ENCODE measurements at regions not wholly inside any gene's neighbourhood (a gene's known extent, or its start where the extent isn't known, plus 50 kb on each side); places are given as distances from the start of the nearest gene placed in this dataset.

GRCh38 chr1:55988963-55989452 is 590.4 kb downstream of the PLPP3 start:
- TF ChIP-seq, protein P1, sequence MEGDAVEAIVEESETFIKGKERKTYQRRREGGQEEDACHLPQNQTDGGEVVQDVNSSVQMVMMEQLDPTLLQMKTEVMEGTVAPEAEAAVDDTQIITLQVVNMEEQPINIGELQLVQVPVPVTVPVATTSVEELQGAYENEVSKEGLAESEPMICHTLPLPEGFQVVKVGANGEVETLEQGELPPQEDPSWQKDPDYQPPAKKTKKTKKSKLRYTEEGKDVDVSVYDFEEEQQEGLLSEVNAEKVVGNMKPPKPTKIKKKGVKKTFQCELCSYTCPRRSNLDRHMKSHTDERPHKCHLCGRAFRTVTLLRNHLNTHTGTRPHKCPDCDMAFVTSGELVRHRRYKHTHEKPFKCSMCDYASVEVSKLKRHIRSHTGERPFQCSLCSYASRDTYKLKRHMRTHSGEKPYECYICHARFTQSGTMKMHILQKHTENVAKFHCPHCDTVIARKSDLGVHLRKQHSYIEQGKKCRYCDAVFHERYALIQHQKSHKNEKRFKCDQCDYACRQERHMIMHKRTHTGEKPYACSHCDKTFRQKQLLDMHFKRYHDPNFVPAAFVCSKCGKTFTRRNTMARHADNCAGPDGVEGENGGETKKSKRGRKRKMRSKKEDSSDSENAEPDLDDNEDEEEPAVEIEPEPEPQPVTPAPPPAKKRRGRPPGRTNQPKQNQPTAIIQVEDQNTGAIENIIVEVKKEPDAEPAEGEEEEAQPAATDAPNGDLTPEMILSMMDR (IDR thresholded peaks at IDR 0.05; ENCODE audit: insufficient read depth, low read length, missing control alignments): no peak
- ChIA-PET CTCF (no interaction called here), POLR2A (no interaction called here)
- DNase-seq (ENCODE audit: low read depth, low spot score): no peak
- no peak overlapping the region for H3K4me3 ChIP-seq (ENCODE audit: low read depth, low read length)

GRCh38 chr1:55987491-55988249 is 591.7 kb downstream of the PLPP3 start:
- CTCF ChIA-PET: interaction anchor here (1.4 to 1.6 kb wide), 2 partner anchors 587 to 612 kb away, joined by 3 to 5 read pairs; no protein-coding TSS in a partner anchor
- POLR2A ChIA-PET: interaction anchor here (0.8 kb wide), 1 partner anchor 592 kb away, joined by 4 read pairs; no protein-coding TSS in a partner anchor
- TF ChIP-seq, protein P1 (IDR thresholded peaks at IDR 0.05; ENCODE audit: insufficient read depth, low read length, missing control alignments): no peak
- DNase-seq (ENCODE audit: low read depth, low spot score): no peak
- H3K4me3 ChIP-seq (ENCODE audit: low read depth, low read length): no peak overlapping the region

DNA sequence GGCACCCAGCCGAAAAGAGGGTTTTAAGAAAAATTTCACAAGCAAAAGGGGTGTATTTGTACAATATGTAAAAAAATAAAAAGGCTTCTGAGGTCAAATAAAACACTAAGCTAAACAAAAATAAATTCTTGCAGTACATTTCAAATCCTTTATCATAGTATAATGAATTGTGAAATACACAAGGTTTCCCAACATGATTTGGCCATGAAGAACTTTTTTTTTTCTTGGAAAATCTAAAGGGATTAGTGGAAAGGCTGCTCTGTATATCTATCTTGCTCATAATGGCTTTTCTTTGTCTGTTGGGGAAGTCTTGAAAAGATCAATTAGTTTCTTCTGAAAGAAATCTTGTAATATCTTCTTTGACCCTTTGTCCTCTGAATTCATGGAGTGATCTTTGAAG is 593.4 kb downstream of the PLPP3 start:
- TF ChIP-seq, protein P1 (IDR thresholded peaks at IDR 0.05; ENCODE audit: insufficient read depth, low read length, missing control alignments): no peak
- POLR2A ChIA-PET: no interaction called here
- no peak overlapping the region for H3K4me3 ChIP-seq (ENCODE audit: low read depth, low read length)
- DNase-seq (ENCODE audit: low read depth, low spot score): no peak
- CTCF ChIA-PET: interaction anchor here (0.7 kb wide), 1 partner anchor 1353 kb away, joined by 3 read pairs; no protein-coding TSS in a partner anchor

DNA sequence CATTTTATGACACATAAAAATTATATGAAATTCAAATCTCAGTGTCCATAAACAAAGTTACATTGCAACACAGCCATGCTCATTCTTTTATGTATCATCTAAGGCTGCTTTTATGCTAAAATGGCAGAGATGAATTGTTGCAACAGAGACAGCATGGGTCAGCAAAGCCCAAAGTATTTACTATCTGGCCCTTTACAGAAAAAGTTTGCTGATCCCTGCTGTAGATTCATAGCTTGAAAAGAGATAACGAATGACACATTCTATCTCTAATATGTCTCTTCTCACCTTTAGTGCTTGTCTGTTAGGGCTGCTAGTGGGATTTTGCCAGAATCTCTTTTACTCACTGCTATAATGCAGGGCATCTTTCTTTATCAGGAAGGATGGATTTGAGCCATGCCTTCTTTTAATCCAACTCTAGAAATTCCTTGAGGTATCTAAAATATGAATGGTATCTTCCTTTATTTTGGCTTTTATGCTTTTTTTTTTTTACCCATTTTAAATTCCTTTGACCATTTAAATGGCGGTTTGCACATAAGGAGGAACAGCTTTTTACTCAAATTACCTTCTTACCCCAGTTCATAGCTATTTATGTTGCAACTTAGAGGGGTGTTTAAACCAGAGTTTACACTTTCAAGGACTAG is 598.2 kb downstream of the PLPP3 start:
- POLR2A ChIA-PET: no interaction called here
- CTCF ChIA-PET: interaction anchor here (0.9 kb wide), 1 partner anchor 10 kb away, joined by 3 read pairs; no protein-coding TSS in a partner anchor

GRCh38 chr1:55980582-55980981 is 598.8 kb downstream of the PLPP3 start:
- ChIA-PET CTCF (interaction anchor here (0.9 kb wide), 1 partner anchor 11 kb away, joined by 3 read pairs; no protein-coding TSS in a partner anchor), POLR2A (no interaction called here)
- no peak for DNase-seq (ENCODE audit: low read depth, low spot score)
- TF ChIP-seq, protein P1 (IDR thresholded peaks at IDR 0.05; ENCODE audit: insufficient read depth, low read length, missing control alignments): no peak
- H3K4me3 ChIP-seq (ENCODE audit: low read depth, low read length): no peak overlapping the region

More for the DNA sequence above, 598.2 kb downstream of the PLPP3 start:
- no peak for DNase-seq (ENCODE audit: low read depth, low spot score)
- H3K4me3 ChIP-seq (ENCODE audit: low read depth, low read length): no peak overlapping the region
- TF ChIP-seq, protein P1 (IDR thresholded peaks at IDR 0.05; ENCODE audit: insufficient read depth, low read length, missing control alignments): no peak

Measured in AG04449 (cell line).